ENCODE measurements at regions not wholly inside any gene's neighbourhood (a gene's known extent, or its start where the extent isn't known, plus 50 kb on each side); places are given as distances from the start of the nearest gene placed in this dataset.

- TF ChIP-seq SREBF2 (CRISPR knock-in tag; IDR thresholded peaks at IDR 0.05) = no peak
- TF ChIP-seq FIP1L1 (IDR thresholded peaks at IDR 0.05; ENCODE audit: low read depth, low read length, poor library complexity, severe bottlenecking) = no peak
- no peak for TF ChIP-seq SRSF3 (IDR thresholded peaks at IDR 0.05; ENCODE audit: insufficient read depth, low read length)
- TF ChIP-seq ZKSCAN3 (CRISPR knock-in tag; IDR thresholded peaks at IDR 0.05) = no peak
Observed at GRCh38 chr14:89648510-89648909, 231.5 kb upstream of the FOXN3 start (continued).

- in situ Hi-C loops (cut with MboI) (no loop called here), intact Hi-C loops (cut with micrococcal nuclease) (no loop called here)
- Histone ChIP-seq H3K4me1 (replicated peaks in 1 of 2; ENCODE audit: control insufficient read depth in 2 of 2, insufficient read depth in 2 of 2, low read length in 2 of 2) (no peaks in the 10 kb centered on the region), H3K9me1 (ENCODE audit: control insufficient read depth, insufficient read depth, low read length) (no peaks in the 10 kb centered on the region), H2AFZ (ENCODE audit: low read depth, low read length) (no peak overlapping the region), H3K9ac (ENCODE audit: insufficient read depth in 1 of 2, low read depth in 2 of 2, low read length in 2 of 2) (no peak overlapping the region), H3K9me3 (replicated peaks; ENCODE audit: control insufficient read depth, insufficient read depth, low read depth, low read length) (no peaks in the 10 kb centered on the region), H4K20me1 (replicated peaks; ENCODE audit: control insufficient read depth, insufficient read depth, low read length) (no peaks in the 10 kb centered on the region), H3K27ac (ENCODE audit: extremely low read depth, low read depth, low read length) (no peak overlapping the region), H3K36me3 (ENCODE audit: control insufficient read depth, insufficient read depth, low read length) (no peaks in the 10 kb centered on the region), H3K4me2 (ENCODE audit: insufficient read depth, low read length) (no peak overlapping the region), H3K4me3 (no peak overlapping the region), H3K27me3 (ENCODE audit: control insufficient read depth in 2 of 2, insufficient read depth in 2 of 2, low read length in 2 of 2) (no peaks in the 10 kb centered on the region), H3K79me2 (ENCODE audit: control insufficient read depth, insufficient read depth, low read length) (no peaks in the 10 kb centered on the region)
- WGBS (ENCODE audit: insufficient coverage, low coverage, missing lambda C conversion rate) = 0% methylated on average over 1 of the region's 1 CpG
- ChIA-PET CTCF (ENCODE audit: low intra/inter-chr PET ratio) (no interaction called here), POLR2A (interaction anchor here (1.0 kb wide), 1 partner anchor 11 kb away, joined by 3 read pairs; no protein-coding TSS in a partner anchor)
- FAIRE-seq (no peak), DNase-seq (ENCODE audit: extremely low read depth in 1 of 4, low spot score in 3 of 4) (no peak), ATAC-seq (no peak)
- BruUV-seq (replicated peaks) = no TSS peak
- TF ChIP-seq MCM5 (IDR thresholded peaks at IDR 0.05; ENCODE audit: low read depth) (no peak), SREBF1 (IDR thresholded peaks at IDR 0.05; ENCODE audit: borderline replicate concordance, low read depth, low read length) (no peak), CREM (IDR thresholded peaks at IDR 0.05; ENCODE audit: low read depth) (no peak), BCLAF1 (IDR thresholded peaks at IDR 0.05; ENCODE audit: borderline replicate concordance in 1 of 2, control insufficient read depth in 1 of 2, low read depth in 2 of 2, low read length in 1 of 2) (no peak), LARP7 (IDR thresholded peaks at IDR 0.05) (no peak), GTF2B (IDR thresholded peaks at IDR 0.05; ENCODE audit: extremely low read depth, insufficient read length) (no peak), GTF2E2 (tag; IDR thresholded peaks at IDR 0.05) (no peak), ZNF398 (CRISPR knock-in tag; IDR thresholded peaks at IDR 0.05) (no peak), SRSF1 (IDR thresholded peaks at IDR 0.05; ENCODE audit: low read depth, low read length) (no peak)
- TF ChIP-seq, protein P1, sequence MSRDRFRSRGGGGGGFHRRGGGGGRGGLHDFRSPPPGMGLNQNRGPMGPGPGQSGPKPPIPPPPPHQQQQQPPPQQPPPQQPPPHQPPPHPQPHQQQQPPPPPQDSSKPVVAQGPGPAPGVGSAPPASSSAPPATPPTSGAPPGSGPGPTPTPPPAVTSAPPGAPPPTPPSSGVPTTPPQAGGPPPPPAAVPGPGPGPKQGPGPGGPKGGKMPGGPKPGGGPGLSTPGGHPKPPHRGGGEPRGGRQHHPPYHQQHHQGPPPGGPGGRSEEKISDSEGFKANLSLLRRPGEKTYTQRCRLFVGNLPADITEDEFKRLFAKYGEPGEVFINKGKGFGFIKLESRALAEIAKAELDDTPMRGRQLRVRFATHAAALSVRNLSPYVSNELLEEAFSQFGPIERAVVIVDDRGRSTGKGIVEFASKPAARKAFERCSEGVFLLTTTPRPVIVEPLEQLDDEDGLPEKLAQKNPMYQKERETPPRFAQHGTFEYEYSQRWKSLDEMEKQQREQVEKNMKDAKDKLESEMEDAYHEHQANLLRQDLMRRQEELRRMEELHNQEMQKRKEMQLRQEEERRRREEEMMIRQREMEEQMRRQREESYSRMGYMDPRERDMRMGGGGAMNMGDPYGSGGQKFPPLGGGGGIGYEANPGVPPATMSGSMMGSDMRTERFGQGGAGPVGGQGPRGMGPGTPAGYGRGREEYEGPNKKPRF (IDR thresholded peaks at IDR 0.05; ENCODE audit: low read depth, low read length) = no peak
Observed at GRCh38 chr14:89646971-89647370, 229.9 kb upstream of the FOXN3 start.
